Activated T-cell treated with anti-CD3 and anti-CD28 coated beads for 4 hours (primary cell): ENCODE measurements at regions not wholly inside any gene's neighbourhood (a gene's known extent, or its start where the extent isn't known, plus 50 kb on each side); places are given as distances from the start of the nearest gene placed in this dataset.
"Not testable (repeated sequence)": the region's sequence is repeated elsewhere in the genome, so short reads cannot be mapped to it uniquely, and the experiment has no call there.

Source experiments
- DNase-seq: peaks from one replicate; pipeline ENCODE4 v3.0.0-alpha.2; 2020

GRCh38 chr10:3330663-3331062 lies 158.1 kb upstream of the PITRM1 start:
- DNase-seq, result no peak

- DNase-seq, result no peak
Measured at GRCh38 chr10:3325954-3326750, 153.6 kb upstream of the PITRM1 start.

- no peak for DNase-seq
Measured at GRCh38 chr10:3324612-3325038, 152.0 kb upstream of the PITRM1 start.

- no peak for DNase-seq
Measured at GRCh38 chr10:3323865-3324498, 151.4 kb upstream of the PITRM1 start.

GRCh38 chr10:3321123-3321522 lies 148.5 kb upstream of the PITRM1 start:
- DNase-seq, result no peak

GRCh38 chr10:3319811-3320226 lies 147.2 kb upstream of the PITRM1 start:
- DNase-seq, result no peak

- not testable (repeated sequence) for DNase-seq
Measured at GRCh38 chr10:3318480-3318807, 145.9 kb upstream of the PITRM1 start.

GRCh38 chr10:3317553-3318479 lies 145.2 kb upstream of the PITRM1 start:
- not testable (repeated sequence) for DNase-seq

GRCh38 chr10:3314445-3315085 lies 142.0 kb upstream of the PITRM1 start:
- peak; percentile 5 for DNase-seq

GRCh38 chr10:3313784-3314444 lies 141.3 kb upstream of the PITRM1 start:
- not testable (repeated sequence) for DNase-seq

- DNase-seq, result no peak
Measured at GRCh38 chr10:3312403-3312940, 139.9 kb upstream of the PITRM1 start.

GRCh38 chr10:3310016-3310784 lies 137.6 kb upstream of the PITRM1 start:
- no peak for DNase-seq

GRCh38 chr10:3306050-3306449 lies 133.5 kb upstream of the PITRM1 start:
- no peak for DNase-seq

- no peak for DNase-seq
Measured at GRCh38 chr10:3295582-3296151, 123.1 kb upstream of the PITRM1 start.

GRCh38 chr10:3294919-3295581 lies 122.5 kb upstream of the PITRM1 start:
- DNase-seq, result no peak

- no peak for DNase-seq
Measured at GRCh38 chr10:3293581-3294431, 121.2 kb upstream of the PITRM1 start.

GRCh38 chr10:3292636-3293035 lies 120.1 kb upstream of the PITRM1 start:
- no peak for DNase-seq

GRCh38 chr10:3290550-3290949 lies 118.0 kb upstream of the PITRM1 start:
- no peak for DNase-seq
